HG02981 (cell line): ENCODE measurements at regions not wholly inside any gene's neighbourhood (a gene's known extent, or its start where the extent isn't known, plus 50 kb on each side); places are given as distances from the start of the nearest gene placed in this dataset.

Experiments
- ATAC-seq: cut with Tn5 transposase; IDR thresholded peaks from one replicate; pipeline ENCODE4 v1.9.1; 2021; ENCODE audit warnings: mild to moderate bottlenecking, moderate library complexity; ENCODE audit not compliant: unreplicated experiment

DNA sequence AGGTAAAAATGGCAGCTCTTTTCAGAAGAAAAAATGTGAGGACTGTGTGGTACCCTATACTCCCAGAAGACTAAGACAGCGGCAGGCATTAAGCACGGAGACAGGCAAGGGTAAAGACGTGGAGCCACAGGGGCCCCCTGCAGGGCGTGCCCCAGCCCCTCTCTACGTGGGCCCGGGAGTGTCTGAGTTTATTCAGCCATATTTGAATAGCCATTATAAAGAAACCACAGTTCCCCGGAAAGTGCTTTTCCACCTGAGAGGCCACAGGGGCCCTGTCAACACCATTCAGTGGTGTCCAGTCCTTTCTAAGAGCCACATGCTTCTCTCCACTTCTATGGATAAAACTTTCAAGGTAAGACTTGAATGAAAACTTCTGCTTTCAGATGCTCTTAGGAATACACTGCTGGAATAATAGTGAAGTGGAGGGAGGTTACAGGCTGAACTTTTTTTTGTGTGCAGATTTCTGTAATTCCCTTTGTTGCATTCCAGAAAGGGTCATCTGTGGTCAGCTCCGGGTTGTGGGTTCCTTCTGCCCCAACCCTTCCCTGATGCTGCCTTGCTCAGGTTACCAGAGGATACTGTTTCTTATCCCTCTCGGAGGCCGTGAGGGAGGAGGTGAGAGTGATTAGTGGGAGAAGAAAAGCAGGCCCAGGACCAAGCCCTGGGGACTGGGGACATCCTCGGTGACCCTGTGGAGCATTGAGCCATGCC, 58.4 kb downstream of the SLC25A47 start:
- no peak for ATAC-seq

DNA sequence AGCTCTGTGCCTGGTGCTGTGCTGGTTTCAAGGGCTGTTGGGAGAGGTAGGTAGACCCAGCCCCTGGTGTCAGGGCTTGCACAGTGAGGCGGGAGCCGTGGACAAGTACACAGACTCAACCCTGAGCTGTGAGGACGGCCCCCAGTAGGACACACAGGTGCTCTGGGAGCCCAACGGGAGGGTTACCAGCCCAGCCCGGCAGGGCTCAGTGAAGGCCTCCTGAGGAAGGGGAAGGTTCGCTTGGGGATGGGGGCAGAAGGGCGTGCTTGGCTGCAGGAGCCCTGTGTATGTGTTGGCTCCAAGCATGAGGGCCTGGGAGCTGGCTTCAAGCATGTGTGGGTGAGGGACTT, 58.9 kb downstream of the SLC25A47 start:
- ATAC-seq, result no peak

DNA sequence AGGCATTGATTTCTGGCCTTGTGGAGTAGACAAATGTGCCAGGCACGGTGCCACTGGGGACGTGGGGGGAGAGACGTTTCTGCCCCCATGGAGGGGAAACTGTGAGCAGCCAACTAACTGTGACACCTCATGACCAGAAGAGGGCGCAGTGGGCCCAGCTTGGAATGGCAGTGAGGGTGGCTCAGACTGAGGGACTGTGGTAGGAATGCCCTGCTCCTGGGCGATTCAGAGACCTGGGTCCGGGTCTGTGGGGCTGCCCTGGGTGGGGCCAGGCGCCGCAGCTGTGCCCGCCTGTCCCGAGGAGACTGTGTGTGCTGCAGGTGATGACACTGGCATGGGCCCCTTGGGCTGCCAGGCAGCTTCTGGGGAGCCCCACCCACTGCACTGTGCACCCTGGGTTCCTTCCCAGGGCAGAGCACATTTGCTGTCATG, 60.6 kb downstream of the SLC25A47 start:
- ATAC-seq, result no peak

DNA sequence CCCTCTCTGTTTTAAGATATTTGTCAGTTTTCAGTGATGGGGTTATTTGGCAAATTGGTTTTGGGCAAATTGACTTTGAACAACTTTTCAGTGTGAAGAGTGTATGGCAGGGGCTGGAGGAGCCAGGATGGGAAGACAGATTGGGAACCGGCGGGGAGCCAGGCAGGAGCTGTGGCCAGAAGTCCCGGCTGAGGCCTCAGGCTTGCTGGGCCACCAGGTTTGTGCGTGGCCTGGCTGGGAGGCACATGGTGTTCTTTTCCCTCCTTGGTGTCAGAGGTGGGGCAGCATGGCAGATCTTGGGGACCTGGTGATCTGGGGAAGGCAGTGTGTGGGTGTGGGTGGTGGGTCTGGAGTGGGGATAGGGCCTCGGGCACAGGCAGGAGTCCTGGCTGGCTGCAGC, 61.1 kb downstream of the SLC25A47 start:
- ATAC-seq, result no peak

DNA sequence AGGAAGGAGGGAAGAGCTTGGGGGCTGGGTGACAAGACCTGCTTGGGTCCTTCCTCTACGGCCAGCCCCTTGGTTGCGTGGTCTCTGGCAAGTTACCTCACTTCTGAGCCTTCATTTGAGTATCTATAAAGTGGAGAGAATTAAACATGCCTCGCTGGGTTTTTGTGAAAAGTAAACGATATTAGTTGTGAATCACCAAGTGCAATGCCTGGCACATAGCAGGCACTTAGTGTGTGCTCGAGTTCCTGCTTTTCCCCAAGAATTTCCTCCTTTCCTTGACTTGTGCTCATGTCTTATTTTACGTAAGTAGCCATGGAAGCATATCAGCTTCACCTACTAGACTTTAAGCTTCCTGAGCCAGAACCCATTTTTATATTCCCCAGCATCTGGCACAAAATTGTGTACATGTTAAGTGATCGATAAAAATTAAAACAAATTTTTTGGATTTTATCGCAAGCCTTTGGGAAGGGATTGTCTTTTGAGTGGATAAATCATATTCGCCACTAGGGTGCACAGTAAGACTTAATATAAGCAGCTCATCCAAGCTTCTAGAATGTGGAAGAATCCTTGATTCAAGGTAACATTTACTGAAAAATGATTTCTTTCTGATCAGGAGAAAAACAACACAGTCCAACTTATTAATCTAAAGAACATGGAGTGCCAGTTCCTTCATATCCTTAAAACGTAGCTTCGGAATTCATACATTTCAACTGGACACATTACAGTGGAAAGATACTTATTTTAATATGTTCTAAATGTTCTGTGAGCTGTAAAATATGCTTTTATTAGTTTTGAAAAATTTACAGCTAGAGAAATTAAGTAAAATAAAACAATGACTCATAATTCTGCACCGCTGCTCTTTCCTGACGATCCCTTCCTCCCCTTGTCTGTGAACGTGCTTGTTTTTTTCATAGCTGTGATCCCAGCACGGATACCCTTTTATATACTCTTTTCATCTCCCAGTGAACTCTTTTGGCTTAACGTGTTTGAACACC, 62.0 kb downstream of the SLC25A47 start:
- ATAC-seq, result no peak

DNA sequence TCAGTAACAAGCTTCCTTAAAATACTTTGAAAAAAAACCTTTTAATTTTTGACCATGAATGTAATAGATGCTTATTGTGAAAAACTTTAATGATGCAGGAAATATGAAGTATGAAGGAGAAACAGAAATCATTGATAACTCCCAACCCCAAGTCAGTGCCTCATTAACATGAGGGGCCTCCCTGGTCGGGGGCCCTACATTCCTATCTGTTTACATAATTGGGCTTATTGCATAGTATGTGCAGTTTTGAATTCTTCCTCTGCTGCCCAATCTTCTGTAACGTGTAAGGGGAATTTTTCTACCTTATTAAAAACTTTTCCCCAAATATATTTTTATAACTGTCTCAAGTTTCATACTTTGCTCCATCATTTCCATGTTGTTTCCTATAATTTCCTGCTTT, 63.0 kb downstream of the SLC25A47 start:
- ATAC-seq, result no peak

DNA sequence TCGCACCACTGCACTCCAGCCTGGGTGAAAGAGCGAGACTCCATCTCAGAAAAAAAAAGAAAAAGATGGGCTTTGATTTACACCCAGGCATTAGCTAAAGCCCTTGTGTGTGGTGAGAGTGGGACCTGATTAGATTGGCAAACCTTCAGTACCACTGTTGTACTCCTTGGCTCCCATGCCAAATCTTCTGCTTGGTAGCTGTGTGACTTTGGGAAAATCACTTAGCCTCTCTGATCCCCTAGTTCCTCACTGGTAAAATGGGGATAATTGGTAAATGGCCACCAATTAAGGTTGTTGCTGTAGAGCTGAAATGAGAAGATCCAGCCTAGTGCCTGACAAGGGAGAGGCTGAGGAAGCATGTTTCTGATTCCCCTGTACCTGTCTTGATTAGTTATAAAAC, 63.7 kb downstream of the SLC25A47 start:
- no peak for ATAC-seq

DNA sequence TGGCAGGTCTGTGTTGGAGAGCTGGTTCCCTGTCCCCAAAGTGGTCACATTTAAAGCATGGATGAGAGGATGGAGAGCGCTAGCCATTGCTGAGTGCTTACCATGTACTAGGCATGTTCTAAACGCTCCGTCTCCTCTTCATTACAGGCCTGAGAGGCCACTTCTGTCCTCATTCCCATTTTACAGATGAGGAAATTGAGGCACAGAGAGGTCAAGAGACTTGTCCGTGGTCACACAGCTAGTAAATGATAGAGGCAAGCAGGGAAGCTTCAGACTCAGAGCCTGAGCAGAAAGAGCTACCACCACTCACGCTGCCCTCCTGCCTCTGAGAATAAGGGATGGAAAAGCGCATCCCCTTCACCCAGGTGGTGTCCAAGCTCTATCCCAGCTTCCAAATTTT, 64.3 kb downstream of the SLC25A47 start:
- no peak for ATAC-seq

DNA sequence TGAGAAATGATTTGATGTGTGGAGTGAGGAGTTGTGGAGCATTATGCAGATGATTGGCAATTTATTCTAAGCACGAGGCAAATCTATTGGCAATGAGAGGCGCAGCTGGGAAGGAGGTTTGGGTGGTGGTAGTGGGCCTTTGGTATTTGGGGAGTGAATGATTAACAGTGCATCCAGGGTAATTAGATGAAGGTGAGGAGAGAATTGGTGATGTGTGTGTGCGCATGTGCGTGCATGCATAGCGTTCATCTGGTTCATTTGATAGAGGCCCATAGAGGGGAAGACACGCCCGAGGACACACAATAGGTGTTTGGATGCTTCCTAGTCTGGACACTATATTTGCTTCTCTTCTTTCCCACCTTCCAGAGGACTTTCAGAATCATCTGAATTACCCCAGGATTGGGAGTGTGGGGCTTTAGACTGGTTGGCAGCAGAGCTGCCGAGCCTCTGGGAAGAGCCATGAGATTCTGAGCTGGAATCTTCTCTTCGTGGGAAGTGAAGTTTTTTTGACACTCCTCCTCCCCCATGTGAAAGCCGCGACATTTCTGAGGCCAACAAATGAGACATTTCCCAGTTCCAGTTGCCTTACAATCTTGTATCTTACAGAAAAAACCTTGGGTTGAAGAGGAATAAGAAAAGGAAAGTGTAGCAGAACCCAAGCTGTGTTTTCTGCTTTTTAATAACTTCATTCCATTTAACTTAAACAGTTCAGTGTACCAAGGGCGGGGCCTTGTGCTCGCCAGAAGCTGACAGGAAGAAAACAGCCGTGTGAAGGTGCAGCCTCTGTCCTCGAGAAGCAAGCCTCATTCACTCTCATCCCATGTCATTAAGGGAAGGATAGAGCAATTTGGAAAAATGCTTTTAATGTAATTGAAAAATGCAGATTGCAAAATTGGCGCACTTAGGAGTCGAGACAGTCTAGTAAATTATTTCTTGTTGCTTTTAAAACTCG, 65.2 kb downstream of the SLC25A47 start:
- ATAC-seq, result no peak

DNA sequence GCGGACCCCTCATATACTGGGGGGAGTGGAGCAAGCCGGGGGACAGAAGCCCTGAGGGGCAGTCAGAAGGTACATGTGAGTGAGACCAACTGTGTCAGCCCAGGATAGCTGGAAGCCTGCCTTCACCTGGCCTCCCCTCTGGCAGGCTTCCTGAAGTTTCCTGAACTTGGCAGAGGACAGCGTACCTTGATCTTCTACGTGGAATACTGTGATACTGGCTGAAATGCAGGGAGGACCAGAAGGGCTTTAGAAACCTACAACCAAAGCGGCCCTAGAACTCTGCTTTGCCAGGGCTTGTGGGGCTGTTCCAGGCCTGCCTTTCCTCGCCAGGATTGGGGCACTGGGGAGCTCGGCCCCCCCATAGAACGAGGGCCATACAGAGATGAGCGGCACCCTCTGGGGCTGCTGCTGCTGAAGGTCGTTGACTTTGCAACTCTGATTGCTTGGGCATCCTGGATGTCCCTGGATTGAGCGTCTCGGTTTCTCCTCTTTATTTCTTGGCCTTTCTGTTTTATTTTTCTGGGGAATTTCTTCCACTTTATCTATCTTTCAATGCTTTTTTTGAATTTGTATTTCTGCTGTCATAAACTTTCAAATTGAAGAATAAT, 66.5 kb downstream of the SLC25A47 start:
- no peak for ATAC-seq

DNA sequence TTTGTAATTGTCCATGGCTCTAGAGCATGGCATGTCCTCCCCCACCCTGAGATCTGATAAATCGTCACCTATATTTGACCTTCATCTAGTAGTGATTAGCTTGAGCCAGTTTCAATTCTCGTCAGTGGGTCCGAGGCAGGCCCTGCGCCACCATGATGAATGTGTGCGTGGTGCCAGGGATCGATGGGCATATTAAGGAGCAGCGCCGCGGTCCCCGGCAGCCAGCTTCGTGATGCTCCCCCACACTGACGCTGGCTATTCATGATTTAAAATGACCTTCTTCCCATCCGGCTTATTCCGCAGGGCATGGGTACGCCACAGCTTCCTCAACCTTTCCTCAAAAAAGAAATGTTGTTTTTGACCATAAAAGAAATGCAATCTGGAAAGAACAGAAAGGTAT, 68.0 kb downstream of the SLC25A47 start:
- no peak for ATAC-seq

DNA sequence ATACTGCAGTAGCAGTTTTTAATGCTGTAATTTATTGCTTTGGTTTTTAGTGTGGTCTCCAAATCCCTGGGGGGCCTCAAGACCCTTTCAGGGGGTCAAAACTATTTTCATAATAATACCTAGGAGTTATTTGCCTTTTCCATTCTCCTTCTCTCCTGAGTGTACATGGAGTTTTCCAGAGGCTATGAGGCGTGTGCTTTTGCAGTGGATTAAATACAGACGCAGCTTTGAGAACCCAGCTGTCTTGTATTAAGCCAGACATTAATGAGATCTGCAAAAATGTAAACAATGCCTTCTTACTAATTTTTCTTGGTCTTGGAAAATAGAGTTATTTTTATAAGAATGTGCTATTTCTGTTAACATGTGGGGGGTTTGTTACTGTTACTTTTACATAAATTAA, 68.6 kb downstream of the SLC25A47 start:
- no peak for ATAC-seq

DNA sequence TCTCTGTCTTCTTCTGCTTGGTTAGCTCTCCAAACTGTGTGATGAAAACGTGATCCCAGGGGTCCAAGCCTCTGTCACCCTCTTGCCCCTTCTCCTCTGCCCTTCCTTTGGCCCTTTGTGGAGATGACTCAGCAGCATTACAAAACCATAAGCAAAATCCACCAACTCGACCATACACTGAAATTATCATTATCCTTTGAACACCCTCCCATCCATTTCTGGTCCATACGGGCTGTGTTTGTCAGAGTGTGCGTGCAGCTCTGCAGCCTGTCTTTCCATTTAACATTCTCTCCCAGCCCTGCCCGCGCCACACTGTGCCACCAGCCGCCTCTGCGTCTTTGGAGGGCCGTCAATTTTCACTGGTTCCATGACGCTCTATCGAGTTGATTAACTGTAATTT, 69.2 kb downstream of the SLC25A47 start:
- ATAC-seq, result no peak

DNA sequence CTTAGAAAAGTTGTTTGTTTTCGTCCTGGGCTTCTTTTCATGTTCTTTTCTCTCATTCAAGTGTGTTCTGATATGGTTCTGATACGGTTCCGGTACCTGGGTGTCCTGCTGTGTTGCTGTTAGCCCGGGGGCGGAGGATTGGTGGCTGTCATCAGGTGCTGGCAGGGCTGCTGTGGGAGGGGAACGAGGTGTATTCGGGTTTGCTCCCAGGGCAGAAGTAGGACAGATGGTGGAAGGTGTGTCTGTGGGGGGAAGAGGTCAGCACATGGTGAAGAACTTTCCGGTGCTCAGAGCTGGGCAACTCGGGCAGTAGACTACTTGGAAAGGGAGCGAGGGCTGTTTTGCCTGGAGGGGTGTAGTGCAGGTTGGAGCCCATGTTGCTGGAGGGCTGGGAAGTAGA, 70.2 kb downstream of the SLC25A47 start:
- no peak for ATAC-seq

DNA sequence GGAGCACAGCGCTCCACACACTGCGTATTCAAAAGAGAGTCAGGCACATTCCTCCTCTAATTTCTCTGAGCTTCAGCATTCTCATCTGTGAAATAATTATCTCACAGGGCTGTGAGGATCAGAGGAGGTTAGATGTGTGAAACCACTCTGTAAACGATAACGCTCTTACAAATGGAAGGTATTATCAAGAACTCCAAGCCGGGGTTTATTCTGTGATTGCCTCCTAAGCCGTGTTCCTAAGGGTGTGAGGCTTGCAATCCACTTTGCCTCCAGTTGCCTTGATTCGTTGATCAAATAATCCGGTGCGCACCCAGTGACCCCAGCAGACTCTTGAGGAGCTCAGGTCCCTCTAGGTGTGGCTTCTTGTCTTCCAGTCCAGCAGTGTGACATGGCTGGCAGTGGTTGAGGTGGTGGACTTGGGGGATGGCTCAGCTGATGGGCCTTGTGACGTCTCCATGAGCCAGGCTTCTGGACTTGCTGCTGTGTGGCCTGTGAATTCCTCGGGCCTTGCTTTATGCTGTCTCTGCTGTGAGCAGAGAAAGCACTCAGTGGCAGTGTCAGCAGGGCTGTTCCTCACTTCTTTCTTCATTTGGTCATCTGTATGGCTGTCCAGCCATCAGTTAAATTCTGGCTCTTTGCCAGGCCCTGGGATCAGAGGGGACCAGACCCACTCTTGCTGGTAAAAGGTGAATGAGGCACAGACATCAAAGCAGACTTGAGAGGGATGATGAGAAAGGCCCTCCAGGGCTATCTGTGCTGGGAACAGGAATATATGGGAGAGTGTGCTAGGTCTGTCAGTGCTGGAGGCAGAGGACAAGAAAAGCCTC, 71.0 kb downstream of the SLC25A47 start:
- ATAC-seq, result no peak

DNA sequence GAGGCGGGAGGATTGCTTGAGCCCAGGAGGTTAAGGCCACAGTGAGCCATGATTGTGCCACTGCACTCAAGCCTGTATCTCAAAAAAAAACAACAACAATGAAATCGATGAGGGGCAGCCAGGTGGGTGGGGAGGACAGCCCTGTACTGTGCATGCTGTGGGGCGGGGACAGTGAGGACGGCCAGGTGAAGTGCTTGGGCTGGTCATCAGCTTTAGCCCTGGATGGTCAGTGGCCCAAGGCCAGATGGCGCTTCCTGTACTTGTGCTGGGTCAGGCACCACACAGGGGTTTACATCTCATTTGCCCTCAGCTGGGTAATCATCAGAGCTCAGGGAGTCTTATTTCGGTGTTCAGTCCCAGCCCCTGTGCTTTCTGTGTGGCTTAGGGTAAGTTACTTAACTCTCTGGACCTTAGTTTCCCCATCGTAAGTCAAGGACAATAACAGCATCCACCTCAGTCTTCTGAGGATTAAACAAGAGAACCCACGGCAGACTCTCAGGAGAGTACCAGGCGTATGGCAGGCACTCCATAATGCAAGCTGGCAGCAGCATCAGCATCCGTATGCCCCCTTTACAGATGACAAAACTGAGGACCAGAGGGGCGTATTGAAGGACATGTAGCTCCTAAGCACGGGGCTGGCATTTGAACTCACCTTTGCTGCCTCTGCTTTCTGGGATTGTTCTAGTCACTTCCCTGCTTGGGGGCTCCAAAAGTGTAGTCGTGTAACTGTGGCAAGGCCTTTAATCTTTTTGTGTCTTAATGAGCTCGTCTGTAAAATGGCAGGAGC, 71.9 kb downstream of the SLC25A47 start:
- no peak for ATAC-seq

DNA sequence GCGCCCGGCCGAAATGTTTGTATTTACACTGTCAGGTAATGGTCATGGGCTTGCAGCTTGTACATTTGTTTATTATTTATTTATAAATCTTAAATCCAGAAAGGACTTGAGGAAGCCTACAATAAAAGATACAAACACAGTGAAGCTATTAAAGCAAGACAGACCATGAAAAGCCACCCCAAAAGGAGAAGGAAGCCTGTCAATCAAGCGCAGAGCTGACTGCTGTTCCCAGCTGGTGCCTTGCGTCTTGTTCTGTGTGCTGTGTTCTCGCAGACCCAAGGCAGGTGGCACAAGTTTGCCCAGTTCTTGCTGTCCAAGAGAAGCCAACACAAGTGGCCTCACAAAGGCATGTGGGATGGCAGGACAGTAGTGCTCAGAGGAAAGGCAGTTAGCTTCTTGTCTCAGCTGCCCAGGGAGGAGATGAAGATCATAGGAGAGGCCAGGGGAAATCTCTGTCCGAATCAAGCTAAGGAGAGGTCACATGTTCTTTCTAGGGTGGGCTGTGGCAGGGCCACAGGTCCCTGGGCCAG, 73.2 kb downstream of the SLC25A47 start:
- no peak for ATAC-seq

DNA sequence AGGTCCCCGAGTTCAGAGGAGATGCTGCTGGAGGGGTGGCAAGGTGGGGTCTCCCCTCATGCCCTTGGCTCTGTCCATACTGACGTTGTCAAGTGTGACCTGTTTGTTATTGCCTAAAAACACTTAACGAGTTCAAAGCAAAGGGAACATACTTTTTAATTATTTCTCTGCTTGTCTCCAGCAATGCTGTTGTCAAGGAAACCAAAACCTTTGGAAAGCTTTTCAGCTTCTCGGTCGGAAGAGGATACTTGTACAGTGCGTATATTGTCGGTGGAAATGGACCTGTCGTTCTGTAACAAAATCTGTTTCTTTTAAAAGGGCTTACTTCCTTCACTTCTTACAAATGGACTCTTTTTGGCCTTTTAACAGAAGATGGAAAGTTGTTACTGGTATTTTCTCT, 73.9 kb downstream of the SLC25A47 start:
- ATAC-seq, result no peak

DNA sequence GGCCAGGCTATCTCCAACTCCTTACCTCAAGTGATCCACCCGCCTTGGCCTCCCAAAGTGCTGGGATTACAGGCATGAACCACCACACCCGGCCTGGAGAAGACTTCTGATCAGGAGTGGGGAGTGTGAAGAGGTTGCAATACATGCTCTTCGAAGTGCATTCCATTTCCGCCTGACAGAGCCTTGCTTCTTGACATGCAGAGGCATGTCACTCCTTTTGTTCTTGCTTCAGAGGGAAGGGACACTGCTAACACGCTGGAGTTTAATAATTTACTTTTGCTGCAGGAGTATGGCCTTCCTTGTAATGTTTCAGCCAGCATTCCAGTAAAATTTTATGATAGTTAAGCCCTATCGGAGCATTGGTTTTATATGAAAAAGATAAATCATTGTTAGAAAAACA, 74.9 kb downstream of the SLC25A47 start:
- ATAC-seq, result no peak
